ENCODE measurements at regions not wholly inside any gene's neighbourhood (a gene's known extent, or its start where the extent isn't known, plus 50 kb on each side); places are given as distances from the start of the nearest gene placed in this dataset.
"Not testable (repeated sequence)": the region's sequence is repeated elsewhere in the genome, so short reads cannot be mapped to it uniquely, and the experiment has no call there.

- in situ Hi-C loops (cut with MboI; ENCODE audit: low sequenced_read_pairs): not testable (repeated sequence)
These were observed 189.4 kb downstream of the TTC6 start for GRCh38 chr14:37784827-37785223.

GRCh38 chr14:37785298-37785697 lies 189.9 kb downstream of the TTC6 start:
- in situ Hi-C loops (cut with MboI; ENCODE audit: low sequenced_read_pairs): not testable (repeated sequence)

- in situ Hi-C loops (cut with MboI; ENCODE audit: low sequenced_read_pairs): not testable (repeated sequence)
These were observed 190.7 kb downstream of the TTC6 start for GRCh38 chr14:37786114-37786625.

- in situ Hi-C loops (cut with MboI; ENCODE audit: low sequenced_read_pairs): no loop called here
These were observed 192.6 kb downstream of the TTC6 start for GRCh38 chr14:37787879-37788494.

- in situ Hi-C loops (cut with MboI; ENCODE audit: low sequenced_read_pairs): no loop called here
These were observed 196.1 kb downstream of the TTC6 start for GRCh38 chr14:37791384-37792036.

GRCh38 chr14:37792124-37792523 lies 196.7 kb downstream of the TTC6 start:
- in situ Hi-C loops (cut with MboI; ENCODE audit: low sequenced_read_pairs): no loop called here

- in situ Hi-C loops (cut with MboI; ENCODE audit: low sequenced_read_pairs): no loop called here
These were observed 201.4 kb downstream of the TTC6 start for GRCh38 chr14:37796703-37797416.

- in situ Hi-C loops (cut with MboI; ENCODE audit: low sequenced_read_pairs): no loop called here
These were observed 202.2 kb downstream of the TTC6 start for GRCh38 chr14:37797675-37798074.

- in situ Hi-C loops (cut with MboI; ENCODE audit: low sequenced_read_pairs): no loop called here
These were observed 212.3 kb downstream of the TTC6 start for GRCh38 chr14:37807722-37808121.

GRCh38 chr14:37810094-37810801 lies 214.8 kb downstream of the TTC6 start:
- in situ Hi-C loops (cut with MboI; ENCODE audit: low sequenced_read_pairs): no loop called here

GRCh38 chr14:37813732-37814131 lies 218.3 kb downstream of the TTC6 start:
- in situ Hi-C loops (cut with MboI; ENCODE audit: low sequenced_read_pairs): no loop called here

- in situ Hi-C loops (cut with MboI; ENCODE audit: low sequenced_read_pairs): no loop called here
These were observed 220.7 kb downstream of the TTC6 start for GRCh38 chr14:37816135-37816534.

- in situ Hi-C loops (cut with MboI; ENCODE audit: low sequenced_read_pairs): no loop called here
These were observed 221.4 kb downstream of the TTC6 start for GRCh38 chr14:37816743-37817295.

GRCh38 chr14:37819155-37820015 lies 224.0 kb downstream of the TTC6 start:
- in situ Hi-C loops (cut with MboI; ENCODE audit: low sequenced_read_pairs): no loop called here

- in situ Hi-C loops (cut with MboI; ENCODE audit: low sequenced_read_pairs): not testable (repeated sequence)
These were observed 225.4 kb downstream of the TTC6 start for GRCh38 chr14:37820810-37821209.

- in situ Hi-C loops (cut with MboI; ENCODE audit: low sequenced_read_pairs): no loop called here
These were observed 229.7 kb downstream of the TTC6 start for GRCh38 chr14:37824939-37825712.

GRCh38 chr14:37826869-37827268 lies 231.4 kb downstream of the TTC6 start:
- in situ Hi-C loops (cut with MboI; ENCODE audit: low sequenced_read_pairs): no loop called here

GRCh38 chr14:37830271-37830670 lies 234.8 kb downstream of the TTC6 start:
- in situ Hi-C loops (cut with MboI; ENCODE audit: low sequenced_read_pairs): no loop called here

- in situ Hi-C loops (cut with MboI; ENCODE audit: low sequenced_read_pairs): no loop called here
These were observed 238.8 kb downstream of the TTC6 start for GRCh38 chr14:37834275-37834674.

Data from HL-60/S4 treated with phorbol 12-myristate 13-acetate at 8.2 ng/mL for 4 days and 3 days (cell line).